ENCODE measurements at regions not wholly inside any gene's neighbourhood (a gene's known extent, or its start where the extent isn't known, plus 50 kb on each side); places are given as distances from the start of the nearest gene placed in this dataset.

DNA sequence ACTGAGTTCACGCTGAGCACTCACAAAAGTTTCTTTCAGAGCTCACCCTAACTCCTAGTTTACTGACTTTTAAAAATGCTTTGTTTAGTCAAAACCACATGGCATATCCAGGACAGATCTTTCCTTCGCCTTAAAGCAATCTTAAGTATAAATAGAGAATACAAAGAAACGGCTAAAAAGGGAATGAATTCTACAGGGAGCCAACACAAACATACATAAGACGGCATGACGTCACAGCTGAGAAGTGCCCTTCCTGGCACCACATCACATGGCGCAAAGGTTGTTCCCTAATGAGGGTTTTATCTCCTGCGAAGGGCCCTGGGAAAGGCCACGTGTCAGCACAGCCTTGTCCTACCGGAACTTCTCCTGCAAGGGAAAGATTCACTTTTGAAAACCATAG lies 141.3 kb downstream of the IRX1 start:
- TF ChIP-seq CTCF (IDR thresholded peaks at IDR 0.05): no peak
- TF ChIP-seq POLR2AphosphoS5 (IDR thresholded peaks at IDR 0.05): no peak
- TF ChIP-seq POLR2A (IDR thresholded peaks at IDR 0.05): no peak

Data from prostate gland (tissue), 2 donors.